Transverse colon (tissue), 4 donors: ENCODE measurements at regions not wholly inside any gene's neighbourhood (a gene's known extent, or its start where the extent isn't known, plus 50 kb on each side); places are given as distances from the start of the nearest gene placed in this dataset.

ENCODE experiments used
- POLR2A ChIP-seq: fragments of 450-650 bp; IDR thresholded peaks from one replicate; pipeline ENCODE4 v1.6.1; 2016; ENCODE audit warnings: antibody characterized with exemption, mild to moderate bottlenecking, moderate library complexity
- POLR2AphosphoS5 ChIP-seq, 3 donors: sonication (generic); formaldehyde crosslinking; IDR thresholded peaks; one replicate each; pipeline ENCODE4 v1.6.1; 2016; ENCODE audit warnings: antibody characterized with exemption in 3 of 3
- TF ChIP-seq, protein P1 (sequence below), 5 experiments: fragments of 200-600 bp in 3 of 5; fragments of 450-650 bp in 2 of 5; sonication (generic) in 3 of 5; IDR thresholded peaks; 1 replicate in 2 of 5; 2 replicates in 3 of 5; pipeline ENCODE4 v1.5.1; 2016 to 2017; ENCODE audit warnings: antibody characterized with exemption in 5 of 5, inconsistent platforms in 3 of 5, mild to moderate bottlenecking in 2 of 5, moderate library complexity in 1 of 5

DNA sequence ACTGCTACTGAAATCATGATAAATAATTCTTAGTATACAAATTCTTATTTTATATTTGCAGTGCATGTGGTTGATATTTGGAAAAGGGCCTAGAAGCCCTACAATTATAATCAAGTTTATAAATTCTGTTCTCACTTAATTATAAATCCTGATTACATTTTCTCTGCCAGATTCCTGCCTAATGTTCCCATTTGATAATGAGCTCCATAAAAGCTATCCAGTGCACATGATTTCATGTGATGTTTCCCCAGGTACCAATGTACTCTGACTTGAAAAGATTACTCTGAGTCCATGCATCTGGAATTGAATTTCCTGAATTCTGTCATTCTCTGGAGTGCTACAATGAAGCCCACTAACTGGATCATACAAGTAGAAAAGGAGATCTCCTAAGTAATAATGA is 292.2 kb downstream of the FRK start:
- TF ChIP-seq, protein P1, sequence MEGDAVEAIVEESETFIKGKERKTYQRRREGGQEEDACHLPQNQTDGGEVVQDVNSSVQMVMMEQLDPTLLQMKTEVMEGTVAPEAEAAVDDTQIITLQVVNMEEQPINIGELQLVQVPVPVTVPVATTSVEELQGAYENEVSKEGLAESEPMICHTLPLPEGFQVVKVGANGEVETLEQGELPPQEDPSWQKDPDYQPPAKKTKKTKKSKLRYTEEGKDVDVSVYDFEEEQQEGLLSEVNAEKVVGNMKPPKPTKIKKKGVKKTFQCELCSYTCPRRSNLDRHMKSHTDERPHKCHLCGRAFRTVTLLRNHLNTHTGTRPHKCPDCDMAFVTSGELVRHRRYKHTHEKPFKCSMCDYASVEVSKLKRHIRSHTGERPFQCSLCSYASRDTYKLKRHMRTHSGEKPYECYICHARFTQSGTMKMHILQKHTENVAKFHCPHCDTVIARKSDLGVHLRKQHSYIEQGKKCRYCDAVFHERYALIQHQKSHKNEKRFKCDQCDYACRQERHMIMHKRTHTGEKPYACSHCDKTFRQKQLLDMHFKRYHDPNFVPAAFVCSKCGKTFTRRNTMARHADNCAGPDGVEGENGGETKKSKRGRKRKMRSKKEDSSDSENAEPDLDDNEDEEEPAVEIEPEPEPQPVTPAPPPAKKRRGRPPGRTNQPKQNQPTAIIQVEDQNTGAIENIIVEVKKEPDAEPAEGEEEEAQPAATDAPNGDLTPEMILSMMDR (IDR thresholded peaks at IDR 0.05), result no peak
- TF ChIP-seq POLR2AphosphoS5 (IDR thresholded peaks at IDR 0.05) (no peak), POLR2A (no peak)
